Aorta (tissue), 5 donors: ENCODE measurements at regions not wholly inside any gene's neighbourhood (a gene's known extent, or its start where the extent isn't known, plus 50 kb on each side); places are given as distances from the start of the nearest gene placed in this dataset.

ENCODE experiments used
- ATAC-seq: fragments of 200-7000 bp; cut with Tn5 transposase; one replicate; pipeline ENCODE4 v1.9.1; 2022; ENCODE audit warnings: moderate library complexity; ENCODE audit not compliant: low FRiP score
- DNase-seq, 2 donors: peaks; one replicate each; pipeline ENCODE4 v3.0.0-alpha.2; 2020
- H3K27ac ChIP-seq, 2 donors: one replicate each; pipeline ENCODE4 v1.5.1; 2013; ENCODE audit warnings: low read length in 2 of 2, mild to moderate bottlenecking in 2 of 2, moderate library complexity in 2 of 2, control low read depth in 1 of 2, inconsistent platforms in 1 of 2, low read depth in 1 of 2
- H3K27me3 ChIP-seq, 2 donors: one replicate each; pipeline ENCODE4 v1.6.1; 2013; ENCODE audit warnings: control low read depth in 1 of 2, low read length in 1 of 2, mild to moderate bottlenecking in 1 of 2, moderate library complexity in 1 of 2; ENCODE audit not compliant: insufficient read depth in 2 of 2, control insufficient read depth in 1 of 2
- H3K36me3 ChIP-seq, 2 donors: one replicate each; pipeline ENCODE4 v1.6.1; 2013; ENCODE audit warnings: control low read depth in 1 of 2, low read length in 1 of 2, mild to moderate bottlenecking in 1 of 2; ENCODE audit not compliant: insufficient read depth in 2 of 2, control insufficient read depth in 1 of 2
- H3K4me1 ChIP-seq, 2 donors: one replicate each; pipeline ENCODE4 v1.6.1; 2013; ENCODE audit warnings: low read length in 2 of 2, control low read depth in 1 of 2, mild to moderate bottlenecking in 1 of 2, moderate library complexity in 1 of 2; ENCODE audit not compliant: insufficient read depth in 2 of 2, control insufficient read depth in 1 of 2
- H3K4me3 ChIP-seq, 2 donors: one replicate each; pipeline ENCODE4 v1.5.1; 2013; ENCODE audit warnings: low read length in 2 of 2, control low read depth in 1 of 2, mild to moderate bottlenecking in 1 of 2
- H3K9me3 ChIP-seq: one replicate; pipeline ENCODE4 v1.6.1; 2013; ENCODE audit warnings: mild to moderate bottlenecking, low read length; ENCODE audit not compliant: control insufficient read depth
- WGBS, 2 donors: extraction: QIAGEN DNeasy Blood & Tissue Kit; methylation state at CpG; one replicate each; pipeline ENCODE4 v1.1.7; 2013; 5-methylcytosine and 5-hydroxymethylcytosine counted together
- intact Hi-C, 2 donors: fragments of 100-400 bp; cut with DNase I; formaldehyde crosslinking; loops; one replicate each; pipeline versions ENCODE4 v1.14.2 to v1.15.0; 2022
- donor health status: healthy with polysubstance abuse.
- donor health status: Bipolar disorder and iron deficiency.
- donor health status: DM: no; HTN: no; CAD: no.
- donor health status: DM: no; HTN: no; CAD: no.
- donor health status: DM: yes; HTN: yes; CAD: no.

- DNase-seq (no peak), ATAC-seq (no peak)
- 94 to 97% methylated on average over 3 of the region's 3 CpGs for WGBS, 2 donors
- Histone ChIP-seq H3K4me3 (no peak overlapping the region), H3K36me3 (no peaks in the 10 kb centered on the region), H3K9me3 (no peaks in the 10 kb centered on the region), H3K27ac (no peak overlapping the region), H3K4me1 (no peaks in the 10 kb centered on the region), H3K27me3 (no peaks in the 10 kb centered on the region)
- intact Hi-C loops = no loop called here
These were observed 447.6 kb upstream of the TCF4 start for GRCh38 chr18:56035546-56035945.

DNA sequence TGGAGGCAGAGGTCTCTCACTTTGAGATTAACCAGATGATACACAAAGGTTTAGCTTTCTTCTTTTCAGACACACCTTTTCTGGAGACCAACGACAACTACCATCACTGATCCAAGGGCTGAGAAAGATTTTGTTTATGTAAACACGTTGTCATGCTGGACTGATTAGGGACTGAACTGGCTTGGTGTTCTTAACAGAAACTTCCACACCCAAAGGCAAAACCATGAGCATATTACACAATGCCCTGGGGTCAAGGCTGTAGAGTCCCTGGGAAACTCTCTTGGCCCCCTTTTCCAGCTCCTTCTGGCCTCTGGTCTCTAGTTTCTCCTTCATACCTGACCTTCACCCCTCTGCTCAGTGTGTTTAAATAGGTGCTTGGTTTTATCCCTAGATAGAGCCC lies 447.0 kb upstream of the TCF4 start:
- 81 to 83% methylated on average over 2 of the region's 2 CpGs for WGBS, 2 donors
- Histone ChIP-seq H3K27me3 (no peaks in the 10 kb centered on the region), H3K4me3 (no peak overlapping the region), H3K9me3 (no peaks in the 10 kb centered on the region), H3K36me3 (no peaks in the 10 kb centered on the region), H3K27ac (no peak overlapping the region), H3K4me1 (no peaks in the 10 kb centered on the region)
- ATAC-seq (no peak), DNase-seq (no peak)
- intact Hi-C loops = no loop called here

- DNase-seq (no peak), ATAC-seq (no peak)
- H3K4me1 ChIP-seq = no peaks in the 10 kb centered on the region
- intact Hi-C loops = no loop called here
- no peaks in the 10 kb centered on the region for H3K27me3 ChIP-seq
- no peaks in the 10 kb centered on the region for H3K9me3 ChIP-seq
- H3K27ac ChIP-seq = no peak overlapping the region
- WGBS, 2 donors = 94 to 96% methylated on average over 3 of the region's 3 CpGs
- no peaks in the 10 kb centered on the region for H3K36me3 ChIP-seq
- no peak overlapping the region for H3K4me3 ChIP-seq
These were observed 442.1 kb upstream of the TCF4 start for GRCh38 chr18:56030060-56030459.

- H3K27ac ChIP-seq = no peak overlapping the region
- no peak overlapping the region for H3K4me3 ChIP-seq
- 0% methylated on average over 1 of the region's 1 CpG for WGBS, 2 donors
- no peaks in the 10 kb centered on the region for H3K27me3 ChIP-seq
- H3K4me1 ChIP-seq = no peaks in the 10 kb centered on the region
- intact Hi-C loops = no loop called here
- H3K9me3 ChIP-seq = no peaks in the 10 kb centered on the region
- DNase-seq = no peak
- no peak for ATAC-seq
- H3K36me3 ChIP-seq = no peaks in the 10 kb centered on the region
These were observed 440.5 kb upstream of the TCF4 start for GRCh38 chr18:56028514-56028913.

GRCh38 chr18:56026509-56026908 lies 438.5 kb upstream of the TCF4 start:
- intact Hi-C loops = no loop called here
- DNase-seq = no peak
- no peaks in the 10 kb centered on the region for H3K27me3 ChIP-seq
- 17 to 27% methylated on average over 2 of the region's 2 CpGs for WGBS, 2 donors
- H3K4me1 ChIP-seq = no peaks in the 10 kb centered on the region
- no peak overlapping the region for H3K27ac ChIP-seq
- H3K4me3 ChIP-seq = no peak overlapping the region
- H3K36me3 ChIP-seq = no peaks in the 10 kb centered on the region
- no peak for ATAC-seq
- no peaks in the 10 kb centered on the region for H3K9me3 ChIP-seq

GRCh38 chr18:56021809-56022195 lies 433.8 kb upstream of the TCF4 start:
- H3K9me3 ChIP-seq = no peaks in the 10 kb centered on the region
- no peaks in the 10 kb centered on the region for H3K36me3 ChIP-seq
- WGBS, 2 donors = 97 to 99% methylated on average over 1 of the region's 1 CpG
- no peak overlapping the region for H3K4me3 ChIP-seq
- no peaks in the 10 kb centered on the region for H3K27me3 ChIP-seq
- no peak overlapping the region for H3K27ac ChIP-seq
- ATAC-seq (no peak), DNase-seq (no peak)
- intact Hi-C loops = no loop called here
- H3K4me1 ChIP-seq = no peaks in the 10 kb centered on the region

GRCh38 chr18:56021136-56021808 lies 433.3 kb upstream of the TCF4 start:
- Histone ChIP-seq H3K9me3 (no peaks in the 10 kb centered on the region), H3K36me3 (no peaks in the 10 kb centered on the region), H3K27ac (no peak overlapping the region), H3K27me3 (no peaks in the 10 kb centered on the region), H3K4me1 (no peaks in the 10 kb centered on the region), H3K4me3 (no peak overlapping the region)
- 94 to 99% methylated on average over 1 of the region's 1 CpG for WGBS, 2 donors
- no peak for ATAC-seq
- intact Hi-C loops = no loop called here
- no peak for DNase-seq

- Histone ChIP-seq H3K9me3 (no peaks in the 10 kb centered on the region), H3K4me3 (no peak overlapping the region), H3K27ac (no peak overlapping the region), H3K4me1 (no peaks in the 10 kb centered on the region), H3K27me3 (no peaks in the 10 kb centered on the region), H3K36me3 (no peaks in the 10 kb centered on the region)
- DNase-seq (no peak), ATAC-seq (no peak)
- intact Hi-C loops = no loop called here
- 94% methylated on average over 5 of the region's 5 CpGs for WGBS, 2 donors
These were observed 431.9 kb upstream of the TCF4 start for GRCh38 chr18:56019908-56020307.

- Histone ChIP-seq H3K27me3 (no peaks in the 10 kb centered on the region), H3K9me3 (no peaks in the 10 kb centered on the region), H3K4me1 (no peaks in the 10 kb centered on the region), H3K27ac (no peak overlapping the region), H3K4me3 (no peak overlapping the region), H3K36me3 (no peaks in the 10 kb centered on the region)
- 11 to 14% methylated on average over 2 of the region's 2 CpGs for WGBS, 2 donors
- ATAC-seq (no peak), DNase-seq (no peak)
- intact Hi-C loops = no loop called here
These were observed 431.2 kb upstream of the TCF4 start for GRCh38 chr18:56019156-56019555.
